ENCODE measurements at regions not wholly inside any gene's neighbourhood (a gene's known extent, or its start where the extent isn't known, plus 50 kb on each side); places are given as distances from the start of the nearest gene placed in this dataset.

DNA sequence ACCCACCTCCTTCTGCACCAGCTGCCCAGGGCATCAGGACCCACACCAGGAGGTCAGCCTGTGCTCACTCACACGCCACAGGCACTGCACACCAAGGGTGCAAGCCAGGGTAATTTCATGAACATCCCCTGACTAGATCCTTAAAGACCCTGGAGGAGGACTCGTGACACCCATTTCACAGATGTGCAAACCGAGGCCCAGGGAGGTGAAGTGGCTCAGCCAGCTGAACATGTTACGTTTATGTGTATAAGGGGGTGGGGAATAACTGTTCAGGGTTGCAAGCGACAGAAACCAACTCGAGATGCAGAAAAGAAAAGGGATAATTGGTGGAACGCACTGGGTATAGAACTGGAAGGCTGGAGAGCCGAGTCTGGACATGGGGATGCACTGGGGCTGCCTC is 138.1 kb upstream of the FOXF1 start:
- TF ChIP-seq, protein P1, sequence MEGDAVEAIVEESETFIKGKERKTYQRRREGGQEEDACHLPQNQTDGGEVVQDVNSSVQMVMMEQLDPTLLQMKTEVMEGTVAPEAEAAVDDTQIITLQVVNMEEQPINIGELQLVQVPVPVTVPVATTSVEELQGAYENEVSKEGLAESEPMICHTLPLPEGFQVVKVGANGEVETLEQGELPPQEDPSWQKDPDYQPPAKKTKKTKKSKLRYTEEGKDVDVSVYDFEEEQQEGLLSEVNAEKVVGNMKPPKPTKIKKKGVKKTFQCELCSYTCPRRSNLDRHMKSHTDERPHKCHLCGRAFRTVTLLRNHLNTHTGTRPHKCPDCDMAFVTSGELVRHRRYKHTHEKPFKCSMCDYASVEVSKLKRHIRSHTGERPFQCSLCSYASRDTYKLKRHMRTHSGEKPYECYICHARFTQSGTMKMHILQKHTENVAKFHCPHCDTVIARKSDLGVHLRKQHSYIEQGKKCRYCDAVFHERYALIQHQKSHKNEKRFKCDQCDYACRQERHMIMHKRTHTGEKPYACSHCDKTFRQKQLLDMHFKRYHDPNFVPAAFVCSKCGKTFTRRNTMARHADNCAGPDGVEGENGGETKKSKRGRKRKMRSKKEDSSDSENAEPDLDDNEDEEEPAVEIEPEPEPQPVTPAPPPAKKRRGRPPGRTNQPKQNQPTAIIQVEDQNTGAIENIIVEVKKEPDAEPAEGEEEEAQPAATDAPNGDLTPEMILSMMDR (IDR thresholded peaks at IDR 0.05; ENCODE audit: insufficient read depth, low read depth, low read length) = no peak
- TF ChIP-seq EZH2 (IDR thresholded peaks at IDR 0.05; ENCODE audit: insufficient read depth, low read length) = no peak

Data from astrocyte (in vitro differentiated cells and primary cell).